GM12891 (cell line): ENCODE measurements at regions not wholly inside any gene's neighbourhood (a gene's known extent, or its start where the extent isn't known, plus 50 kb on each side); places are given as distances from the start of the nearest gene placed in this dataset.

Source experiments
- POLR2A ChIP-seq: IDR thresholded peaks from 2 replicates; pipeline ENCODE4 v1.6.1; 2011; ENCODE audit warnings: low read depth, low read length, control low read depth
- POLR2AphosphoS5 ChIP-seq: IDR thresholded peaks from 2 replicates; pipeline ENCODE4 v1.6.1; 2011; ENCODE audit warnings: low read depth, low read length, control low read depth

- no peak for TF ChIP-seq POLR2AphosphoS5
- TF ChIP-seq POLR2A = no peak
Measured at GRCh38 chr3:102329066-102329465, 105.7 kb upstream of the ZPLD1 start.
